Astrocyte (in vitro differentiated cells and primary cell): ENCODE measurements at regions not wholly inside any gene's neighbourhood (a gene's known extent, or its start where the extent isn't known, plus 50 kb on each side); places are given as distances from the start of the nearest gene placed in this dataset.

Experiments
- EZH2 ChIP-seq: IDR thresholded peaks from 2 replicates; pipeline ENCODE4 v1.6.1; 2012; ENCODE audit warnings: mild to moderate bottlenecking, low read length, inconsistent platforms; ENCODE audit not compliant: insufficient read depth
- TF ChIP-seq, protein P1 (sequence below): IDR thresholded peaks from 2 replicates; pipeline ENCODE4 v1.5.1; 2011; ENCODE audit warnings: low read depth, mild to moderate bottlenecking, inconsistent platforms, low read length, moderate library complexity; ENCODE audit not compliant: insufficient read depth

- TF ChIP-seq, protein P1, sequence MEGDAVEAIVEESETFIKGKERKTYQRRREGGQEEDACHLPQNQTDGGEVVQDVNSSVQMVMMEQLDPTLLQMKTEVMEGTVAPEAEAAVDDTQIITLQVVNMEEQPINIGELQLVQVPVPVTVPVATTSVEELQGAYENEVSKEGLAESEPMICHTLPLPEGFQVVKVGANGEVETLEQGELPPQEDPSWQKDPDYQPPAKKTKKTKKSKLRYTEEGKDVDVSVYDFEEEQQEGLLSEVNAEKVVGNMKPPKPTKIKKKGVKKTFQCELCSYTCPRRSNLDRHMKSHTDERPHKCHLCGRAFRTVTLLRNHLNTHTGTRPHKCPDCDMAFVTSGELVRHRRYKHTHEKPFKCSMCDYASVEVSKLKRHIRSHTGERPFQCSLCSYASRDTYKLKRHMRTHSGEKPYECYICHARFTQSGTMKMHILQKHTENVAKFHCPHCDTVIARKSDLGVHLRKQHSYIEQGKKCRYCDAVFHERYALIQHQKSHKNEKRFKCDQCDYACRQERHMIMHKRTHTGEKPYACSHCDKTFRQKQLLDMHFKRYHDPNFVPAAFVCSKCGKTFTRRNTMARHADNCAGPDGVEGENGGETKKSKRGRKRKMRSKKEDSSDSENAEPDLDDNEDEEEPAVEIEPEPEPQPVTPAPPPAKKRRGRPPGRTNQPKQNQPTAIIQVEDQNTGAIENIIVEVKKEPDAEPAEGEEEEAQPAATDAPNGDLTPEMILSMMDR: no peak
- no peak for TF ChIP-seq EZH2
These were observed 158.3 kb downstream of the ZFP64 start for GRCh38 chr20:52033313-52033712.
